ENCODE measurements at regions not wholly inside any gene's neighbourhood (a gene's known extent, or its start where the extent isn't known, plus 50 kb on each side); places are given as distances from the start of the nearest gene placed in this dataset.

DNA sequence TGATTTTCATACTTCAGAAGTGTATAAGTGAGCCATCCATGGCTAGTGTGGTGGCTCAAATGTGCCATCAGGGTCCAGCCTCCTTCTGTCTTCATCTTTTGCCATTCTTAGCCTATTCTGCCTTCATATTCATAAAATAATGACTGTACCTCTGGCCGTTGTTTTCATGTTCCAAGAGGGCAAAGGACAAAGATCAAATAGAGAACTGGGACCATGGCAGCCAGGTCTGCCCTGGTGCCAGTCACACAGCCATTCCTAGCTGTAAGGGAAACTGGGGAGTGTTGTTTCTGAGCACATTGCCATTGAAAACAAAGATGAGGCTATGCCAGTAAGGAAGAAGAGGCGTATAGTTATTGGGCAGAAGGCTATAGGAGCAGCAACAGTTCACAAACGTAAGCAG is 518.6 kb downstream of the TFAP2B start:
- Histone ChIP-seq H3K4me3 (ENCODE audit: low read depth, low read length) (no peak overlapping the region), H3K36me3 (ENCODE audit: control insufficient read depth, insufficient read depth, low read length) (no peaks in the 10 kb centered on the region), H3K27me3 (ENCODE audit: control insufficient read depth, insufficient read depth, low read length) (no peaks in the 10 kb centered on the region)
- POLR2A ChIA-PET, result no interaction called here
- no peak for DNase-seq (ENCODE audit: low read depth)
- CTCF ChIA-PET, result no interaction called here
- TF ChIP-seq, protein P1, sequence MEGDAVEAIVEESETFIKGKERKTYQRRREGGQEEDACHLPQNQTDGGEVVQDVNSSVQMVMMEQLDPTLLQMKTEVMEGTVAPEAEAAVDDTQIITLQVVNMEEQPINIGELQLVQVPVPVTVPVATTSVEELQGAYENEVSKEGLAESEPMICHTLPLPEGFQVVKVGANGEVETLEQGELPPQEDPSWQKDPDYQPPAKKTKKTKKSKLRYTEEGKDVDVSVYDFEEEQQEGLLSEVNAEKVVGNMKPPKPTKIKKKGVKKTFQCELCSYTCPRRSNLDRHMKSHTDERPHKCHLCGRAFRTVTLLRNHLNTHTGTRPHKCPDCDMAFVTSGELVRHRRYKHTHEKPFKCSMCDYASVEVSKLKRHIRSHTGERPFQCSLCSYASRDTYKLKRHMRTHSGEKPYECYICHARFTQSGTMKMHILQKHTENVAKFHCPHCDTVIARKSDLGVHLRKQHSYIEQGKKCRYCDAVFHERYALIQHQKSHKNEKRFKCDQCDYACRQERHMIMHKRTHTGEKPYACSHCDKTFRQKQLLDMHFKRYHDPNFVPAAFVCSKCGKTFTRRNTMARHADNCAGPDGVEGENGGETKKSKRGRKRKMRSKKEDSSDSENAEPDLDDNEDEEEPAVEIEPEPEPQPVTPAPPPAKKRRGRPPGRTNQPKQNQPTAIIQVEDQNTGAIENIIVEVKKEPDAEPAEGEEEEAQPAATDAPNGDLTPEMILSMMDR (IDR thresholded peaks at IDR 0.05; ENCODE audit: insufficient read depth, low read depth, low read length), result no peak

DNA sequence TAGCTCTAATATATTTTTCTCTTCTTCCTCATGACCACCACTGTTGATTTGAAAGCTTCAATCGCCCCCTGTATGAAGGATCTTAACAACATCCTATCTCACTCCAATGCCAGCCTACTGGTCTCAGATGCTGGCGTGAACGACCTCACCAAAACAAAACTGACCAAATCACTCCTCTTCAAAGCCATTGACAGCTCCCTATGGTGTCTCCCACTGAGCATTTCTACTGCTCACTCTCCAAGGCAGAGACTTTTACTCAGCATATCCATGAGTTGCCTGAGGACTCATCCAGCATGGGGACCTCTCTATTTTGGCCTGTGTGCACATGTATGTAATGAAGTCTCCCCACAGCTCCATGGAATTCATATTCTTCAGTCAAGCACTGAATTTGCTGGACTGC is 520.4 kb downstream of the TFAP2B start:
- H3K27me3 ChIP-seq (ENCODE audit: control insufficient read depth, insufficient read depth, low read length), result no peaks in the 10 kb centered on the region
- TF ChIP-seq, protein P1 (IDR thresholded peaks at IDR 0.05; ENCODE audit: insufficient read depth, low read depth, low read length), result no peak
- POLR2A ChIA-PET, result no interaction called here
- DNase-seq (ENCODE audit: low read depth), result no peak
- H3K4me3 ChIP-seq (ENCODE audit: low read depth, low read length), result no peak overlapping the region
- CTCF ChIA-PET, result no interaction called here
- H3K36me3 ChIP-seq (ENCODE audit: control insufficient read depth, insufficient read depth, low read length), result no peaks in the 10 kb centered on the region

DNA sequence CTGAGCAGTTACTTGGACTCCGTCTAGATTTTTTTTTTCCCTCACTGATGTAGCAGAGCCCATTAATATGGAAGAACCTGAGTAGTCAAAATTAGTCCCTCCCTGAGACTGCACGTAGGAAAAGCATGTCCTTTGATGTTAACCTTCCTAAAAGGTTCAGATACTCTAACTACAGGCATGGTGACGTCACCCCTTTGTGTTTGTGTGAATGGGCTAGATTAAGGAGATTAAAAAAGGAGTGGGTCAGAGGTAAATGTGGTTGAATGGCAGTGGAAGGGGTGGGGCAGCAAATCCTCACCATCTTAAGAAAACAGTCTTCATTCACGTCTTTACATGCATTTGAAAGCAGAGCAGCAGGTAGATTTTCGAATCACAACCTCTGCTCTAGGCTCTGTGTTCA is 521.1 kb downstream of the TFAP2B start:
- no peaks in the 10 kb centered on the region for H3K27me3 ChIP-seq (ENCODE audit: control insufficient read depth, insufficient read depth, low read length)
- no peak for DNase-seq (ENCODE audit: low read depth)
- TF ChIP-seq, protein P1 (IDR thresholded peaks at IDR 0.05; ENCODE audit: insufficient read depth, low read depth, low read length), result no peak
- no peak overlapping the region for H3K4me3 ChIP-seq (ENCODE audit: low read depth, low read length)
- H3K36me3 ChIP-seq (ENCODE audit: control insufficient read depth, insufficient read depth, low read length), result no peaks in the 10 kb centered on the region
- ChIA-PET CTCF (no interaction called here), POLR2A (no interaction called here)

DNA sequence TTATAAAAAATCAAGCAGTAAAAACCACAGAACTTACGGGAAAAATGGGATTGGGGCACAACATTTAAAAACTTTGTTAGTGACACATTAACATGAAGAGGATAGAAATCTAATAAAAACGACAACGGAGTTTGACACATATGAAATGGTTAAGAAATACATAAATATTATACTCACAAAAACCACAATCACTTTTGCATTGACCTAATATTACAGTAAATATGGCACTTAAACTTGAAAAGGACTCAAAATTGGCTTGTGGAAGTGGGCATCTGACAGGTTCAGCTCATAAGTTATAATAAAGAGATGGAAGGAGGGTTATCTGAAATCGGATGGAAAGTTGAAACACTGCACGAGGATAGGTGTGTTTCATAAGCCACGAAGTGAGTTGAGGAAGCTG is 523.7 kb downstream of the TFAP2B start:
- TF ChIP-seq, protein P1 (IDR thresholded peaks at IDR 0.05; ENCODE audit: insufficient read depth, low read depth, low read length), result no peak

DNA sequence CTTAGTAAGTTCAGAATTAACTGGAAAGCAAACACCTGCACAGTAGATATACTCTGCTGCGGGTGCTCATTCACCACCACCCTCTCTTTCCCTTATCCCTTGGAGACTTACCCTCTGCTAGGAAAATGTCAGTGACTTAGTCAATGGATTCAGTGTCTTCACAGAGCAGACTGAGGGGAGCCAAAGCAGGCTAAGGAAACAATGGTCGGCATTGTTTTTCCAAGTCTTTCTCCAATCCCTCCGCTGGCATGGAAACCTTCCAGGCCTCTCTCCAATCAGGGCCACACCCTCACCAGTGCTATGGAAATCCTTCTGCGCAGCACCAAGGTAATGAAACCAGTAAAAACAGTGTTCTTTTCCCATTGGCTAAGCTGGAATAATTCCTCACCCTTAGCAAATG is 531.2 kb downstream of the TFAP2B start:
- no peak for DNase-seq (ENCODE audit: low read depth)
- no peaks in the 10 kb centered on the region for H3K27me3 ChIP-seq (ENCODE audit: control insufficient read depth, insufficient read depth, low read length)
- TF ChIP-seq, protein P1 (IDR thresholded peaks at IDR 0.05; ENCODE audit: insufficient read depth, low read depth, low read length), result no peak
- CTCF ChIA-PET, result no interaction called here
- no peaks in the 10 kb centered on the region for H3K36me3 ChIP-seq (ENCODE audit: control insufficient read depth, insufficient read depth, low read length)
- H3K4me3 ChIP-seq (ENCODE audit: low read depth, low read length), result no peak overlapping the region
- POLR2A ChIA-PET, result no interaction called here

More for the DNA sequence above, 523.7 kb downstream of the TFAP2B start:
- no peak overlapping the region for H3K4me3 ChIP-seq (ENCODE audit: low read depth, low read length)
- POLR2A ChIA-PET, result no interaction called here
- no peaks in the 10 kb centered on the region for H3K27me3 ChIP-seq (ENCODE audit: control insufficient read depth, insufficient read depth, low read length)
- CTCF ChIA-PET, result no interaction called here
- no peak for DNase-seq (ENCODE audit: low read depth)
- H3K36me3 ChIP-seq (ENCODE audit: control insufficient read depth, insufficient read depth, low read length), result no peaks in the 10 kb centered on the region

All from BJ (cell line).